ENCODE measurements at regions not wholly inside any gene's neighbourhood (a gene's known extent, or its start where the extent isn't known, plus 50 kb on each side); places are given as distances from the start of the nearest gene placed in this dataset.

DNA sequence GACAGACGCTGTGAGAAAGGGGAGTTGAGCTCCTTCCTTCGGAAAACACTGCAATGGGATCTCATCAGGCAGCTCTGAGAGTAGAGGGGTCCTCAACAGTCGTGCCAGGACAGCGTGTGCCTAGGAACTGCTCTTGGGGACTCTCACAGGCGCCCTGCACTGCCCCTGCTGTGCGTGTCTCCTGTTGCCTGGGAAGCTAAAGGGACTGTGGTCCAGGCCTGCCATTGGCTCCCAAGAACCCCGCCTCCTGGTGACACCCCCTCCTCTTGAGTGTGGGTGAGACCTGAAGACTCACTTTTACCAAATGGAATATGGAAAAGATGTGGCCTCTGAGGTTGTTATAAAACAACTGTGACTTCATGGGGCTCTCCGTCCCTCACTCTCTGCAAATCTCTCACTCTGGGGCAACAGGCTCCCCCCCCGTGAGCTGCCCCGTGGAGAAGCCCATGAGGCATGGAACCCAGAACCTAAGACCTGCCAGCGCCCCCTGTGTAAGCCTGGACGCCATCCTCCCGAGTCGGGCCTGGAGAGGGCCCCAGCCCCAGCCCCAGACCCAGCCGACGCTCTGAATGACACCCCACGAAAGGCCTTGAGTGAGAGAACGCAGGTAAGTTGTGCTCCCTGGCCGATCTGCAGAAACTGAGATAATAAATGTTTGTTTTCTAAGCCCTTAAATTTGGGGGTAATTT lies 302.7 kb downstream of the FGF9 start:
- Histone ChIP-seq H3K4me1 (no peaks in the 10 kb centered on the region), H3K9me3 (no peaks in the 10 kb centered on the region), H3K4me3 (no peak overlapping the region), H3K36me3 (no peaks in the 10 kb centered on the region), H3K27ac (no peak overlapping the region), H3K27me3 (no peaks in the 10 kb centered on the region)
- WGBS, 2 donors (ENCODE audit: low coverage in 1 of 2) = 89 to 100% methylated on average over 3 to 5 of the region's 19 CpGs
- no peak for ATAC-seq
- no peak for TF ChIP-seq POLR2A (IDR thresholded peaks at IDR 0.05)
- TF ChIP-seq, protein P1, sequence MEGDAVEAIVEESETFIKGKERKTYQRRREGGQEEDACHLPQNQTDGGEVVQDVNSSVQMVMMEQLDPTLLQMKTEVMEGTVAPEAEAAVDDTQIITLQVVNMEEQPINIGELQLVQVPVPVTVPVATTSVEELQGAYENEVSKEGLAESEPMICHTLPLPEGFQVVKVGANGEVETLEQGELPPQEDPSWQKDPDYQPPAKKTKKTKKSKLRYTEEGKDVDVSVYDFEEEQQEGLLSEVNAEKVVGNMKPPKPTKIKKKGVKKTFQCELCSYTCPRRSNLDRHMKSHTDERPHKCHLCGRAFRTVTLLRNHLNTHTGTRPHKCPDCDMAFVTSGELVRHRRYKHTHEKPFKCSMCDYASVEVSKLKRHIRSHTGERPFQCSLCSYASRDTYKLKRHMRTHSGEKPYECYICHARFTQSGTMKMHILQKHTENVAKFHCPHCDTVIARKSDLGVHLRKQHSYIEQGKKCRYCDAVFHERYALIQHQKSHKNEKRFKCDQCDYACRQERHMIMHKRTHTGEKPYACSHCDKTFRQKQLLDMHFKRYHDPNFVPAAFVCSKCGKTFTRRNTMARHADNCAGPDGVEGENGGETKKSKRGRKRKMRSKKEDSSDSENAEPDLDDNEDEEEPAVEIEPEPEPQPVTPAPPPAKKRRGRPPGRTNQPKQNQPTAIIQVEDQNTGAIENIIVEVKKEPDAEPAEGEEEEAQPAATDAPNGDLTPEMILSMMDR (IDR thresholded peaks at IDR 0.05) = no peak
- no peak for TF ChIP-seq EP300 (IDR thresholded peaks at IDR 0.05)
- no peak for TF ChIP-seq POLR2AphosphoS5 (IDR thresholded peaks at IDR 0.05)

DNA sequence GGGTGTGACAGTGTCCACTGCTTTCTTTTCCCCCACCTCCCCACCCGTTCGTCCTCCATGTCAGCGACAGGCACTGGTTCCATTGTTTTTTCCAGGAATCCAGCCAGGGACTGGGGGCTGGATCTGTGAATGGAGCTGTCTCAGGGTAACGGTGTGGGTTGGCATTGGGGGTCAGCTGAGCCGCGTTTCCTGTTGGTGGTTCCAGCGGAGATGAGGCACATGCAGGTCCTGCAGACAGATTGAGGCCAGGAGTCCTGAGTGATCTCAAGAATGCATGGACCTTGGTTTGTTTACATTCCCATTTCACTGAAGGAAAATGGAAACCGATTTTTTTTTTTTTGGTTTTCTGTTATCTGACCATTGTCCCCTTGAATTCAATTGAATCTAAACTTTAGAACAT lies 303.9 kb downstream of the FGF9 start:
- Histone ChIP-seq H3K4me1 (no peaks in the 10 kb centered on the region), H3K36me3 (no peaks in the 10 kb centered on the region), H3K4me3 (no peak overlapping the region), H3K27me3 (no peaks in the 10 kb centered on the region), H3K27ac (no peak overlapping the region), H3K9me3 (no peaks in the 10 kb centered on the region)
- WGBS, 2 donors (ENCODE audit: low coverage in 1 of 2) = 63 to 69% methylated on average over 2 to 5 of the region's 8 CpGs
- no peak for ATAC-seq
- TF ChIP-seq POLR2AphosphoS5 (IDR thresholded peaks at IDR 0.05) (no peak), POLR2A (IDR thresholded peaks at IDR 0.05) (no peak), EP300 (IDR thresholded peaks at IDR 0.05) (no peak)
- TF ChIP-seq, protein P1 (IDR thresholded peaks at IDR 0.05) = no peak

DNA sequence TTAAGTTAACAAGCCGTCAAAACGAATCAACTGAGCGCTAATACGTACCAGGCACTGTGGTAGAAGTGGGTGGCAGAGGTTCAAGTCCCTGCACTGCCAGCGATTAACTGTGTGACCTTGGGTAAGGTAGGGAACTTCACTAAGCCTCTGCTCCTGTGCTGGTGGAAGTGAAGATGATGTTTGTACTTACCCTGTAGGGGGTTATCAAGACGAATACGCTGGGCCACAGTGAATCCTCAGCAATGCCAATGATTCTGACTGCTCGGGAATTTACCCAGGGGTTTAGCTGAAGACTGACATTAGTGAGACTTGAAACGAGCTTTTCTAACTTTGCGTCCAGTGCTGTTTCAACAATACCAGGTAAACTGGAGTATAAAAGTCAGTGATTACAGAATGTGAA lies 305.3 kb downstream of the FGF9 start:
- no peaks in the 10 kb centered on the region for H3K4me1 ChIP-seq
- H3K4me3 ChIP-seq = no peak overlapping the region
- H3K36me3 ChIP-seq = no peaks in the 10 kb centered on the region
- H3K27me3 ChIP-seq = no peaks in the 10 kb centered on the region
- no peaks in the 10 kb centered on the region for H3K9me3 ChIP-seq
- H3K27ac ChIP-seq = no peak overlapping the region
- ATAC-seq = no peak
- WGBS, 2 donors (ENCODE audit: low coverage in 1 of 2) = 88 to 93% methylated on average over 5 of the region's 10 CpGs
- TF ChIP-seq POLR2AphosphoS5 (IDR thresholded peaks at IDR 0.05) (no peak), EP300 (IDR thresholded peaks at IDR 0.05) (no peak), POLR2A (IDR thresholded peaks at IDR 0.05) (no peak)
- TF ChIP-seq, protein P1 (IDR thresholded peaks at IDR 0.05) = no peak

DNA sequence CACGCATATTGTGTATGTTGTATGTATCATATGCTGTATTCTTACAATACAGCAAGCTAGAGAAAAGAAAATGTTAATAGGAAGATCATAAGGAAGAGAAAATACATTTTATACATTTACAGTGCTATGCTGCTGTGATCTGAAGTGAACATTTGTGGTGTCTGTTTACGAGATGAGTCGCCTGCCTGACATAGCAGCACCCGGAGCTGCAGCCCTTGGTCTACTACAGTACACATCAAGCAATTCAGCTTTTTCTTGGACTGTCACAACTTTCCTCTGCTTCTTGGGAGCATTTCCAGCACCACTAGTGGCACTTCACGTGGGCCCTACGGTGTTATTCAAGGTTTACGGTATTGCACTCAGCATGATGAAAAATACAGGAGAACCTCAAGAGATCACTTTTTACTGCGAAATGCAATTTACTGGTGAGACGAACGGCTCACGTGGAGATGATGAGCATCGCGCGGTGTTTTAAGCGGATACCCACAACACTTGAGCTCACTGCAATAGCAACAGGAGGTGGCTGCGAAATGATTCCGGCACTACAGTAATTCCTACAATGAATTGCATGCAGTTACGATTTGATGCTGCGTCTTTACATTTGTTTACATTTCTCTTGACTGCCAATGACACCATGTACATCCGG lies 308.4 kb downstream of the FGF9 start:
- no peaks in the 10 kb centered on the region for H3K27me3 ChIP-seq
- 68 to 87% methylated on average over 8 to 20 of the region's 20 CpGs for WGBS, 2 donors (ENCODE audit: low coverage in 1 of 2)
- H3K4me1 ChIP-seq = no peaks in the 10 kb centered on the region
- no peak overlapping the region for H3K4me3 ChIP-seq
- no peak for ATAC-seq
- no peaks in the 10 kb centered on the region for H3K36me3 ChIP-seq
- H3K9me3 ChIP-seq = no peaks in the 10 kb centered on the region
- H3K27ac ChIP-seq = no peak overlapping the region
- TF ChIP-seq POLR2AphosphoS5 (IDR thresholded peaks at IDR 0.05) = no peak
- TF ChIP-seq POLR2A (IDR thresholded peaks at IDR 0.05) = no peak

- Histone ChIP-seq H3K36me3 (no peaks in the 10 kb centered on the region), H3K4me1 (no peaks in the 10 kb centered on the region), H3K4me3 (no peak overlapping the region), H3K9me3 (no peaks in the 10 kb centered on the region), H3K27ac (no peak overlapping the region), H3K27me3 (no peaks in the 10 kb centered on the region)
- TF ChIP-seq, protein P1 (IDR thresholded peaks at IDR 0.05) = no peak
- TF ChIP-seq POLR2AphosphoS5 (IDR thresholded peaks at IDR 0.05) (no peak), POLR2A (IDR thresholded peaks at IDR 0.05) (no peak), EP300 (IDR thresholded peaks at IDR 0.05) (no peak)
- ATAC-seq = no peak
- WGBS, 2 donors (ENCODE audit: low coverage in 1 of 2) = 66 to 88% methylated on average over 2 of the region's 2 CpGs
Measured at GRCh38 chr13:21980049-21980448, 309.2 kb downstream of the FGF9 start.

Measured in gastroesophageal sphincter (tissue), 4 donors.